ENCODE measurements at regions not wholly inside any gene's neighbourhood (a gene's known extent, or its start where the extent isn't known, plus 50 kb on each side); places are given as distances from the start of the nearest gene placed in this dataset.

- TF ChIP-seq CTCF (IDR thresholded peaks at IDR 0.05) = no peak
- TF ChIP-seq POLR2A (IDR thresholded peaks at IDR 0.05) = no peak
These were observed 88.7 kb upstream of the SIM2 start for GRCh38 chr21:36610201-36610600.

Measured in thyroid gland (tissue), 4 donors.